Lower lobe of right lung (tissue), 2 donors: ENCODE measurements at regions not wholly inside any gene's neighbourhood (a gene's known extent, or its start where the extent isn't known, plus 50 kb on each side); places are given as distances from the start of the nearest gene placed in this dataset.

Experiments
- ATAC-seq, 2 donors: fragments of 200-7000 bp; cut with Tn5 transposase; one replicate each; pipeline ENCODE4 v1.9.1; 2020 to 2022; ENCODE audit warnings: mild to moderate bottlenecking in 2 of 2, moderate library complexity in 2 of 2
- DNase-seq: peaks from one replicate; pipeline ENCODE4 v3.0.0-alpha.2; 2020
- H3K27ac ChIP-seq: fragments of 200-600 bp; one replicate; pipeline ENCODE4 v1.8.0; 2022
- H3K27me3 ChIP-seq: fragments of 200-600 bp; one replicate; pipeline ENCODE4 v1.8.0; 2022; ENCODE audit warnings: low read depth
- H3K36me3 ChIP-seq: fragments of 200-600 bp; one replicate; pipeline ENCODE4 v1.8.0; 2022; ENCODE audit warnings: mild to moderate bottlenecking
- H3K4me1 ChIP-seq: fragments of 200-600 bp; one replicate; pipeline ENCODE4 v1.8.0; 2022
- H3K4me3 ChIP-seq: fragments of 200-600 bp; one replicate; pipeline ENCODE4 v1.8.0; 2022; ENCODE audit warnings: mild to moderate bottlenecking
- H3K9me3 ChIP-seq: fragments of 200-600 bp; one replicate; pipeline ENCODE4 v1.8.0; 2022
- intact Hi-C: fragments of 100-400 bp; cut with DNase I; formaldehyde crosslinking; loops from one replicate; pipeline ENCODE4 v1.11.0; 2022
- TF ChIP-seq, protein P1 (sequence below): fragments of 200-600 bp; IDR thresholded peaks from one replicate; pipeline ENCODE4 v1.8.0; 2022; ENCODE audit warnings: antibody characterized with exemption, mild to moderate bottlenecking
- donor health status: DM: no; HTN: yes; CAD: no; lungs with severe emphysema.

- H3K27me3 ChIP-seq: no peaks in the 10 kb centered on the region
- DNase-seq (no peak), ATAC-seq (no peak)
- no peaks in the 10 kb centered on the region for H3K4me1 ChIP-seq
- H3K9me3 ChIP-seq: no peaks in the 10 kb centered on the region
- intact Hi-C loops: no loop called here
- no peaks in the 10 kb centered on the region for H3K36me3 ChIP-seq
- H3K27ac ChIP-seq: no peak overlapping the region
- TF ChIP-seq, protein P1, sequence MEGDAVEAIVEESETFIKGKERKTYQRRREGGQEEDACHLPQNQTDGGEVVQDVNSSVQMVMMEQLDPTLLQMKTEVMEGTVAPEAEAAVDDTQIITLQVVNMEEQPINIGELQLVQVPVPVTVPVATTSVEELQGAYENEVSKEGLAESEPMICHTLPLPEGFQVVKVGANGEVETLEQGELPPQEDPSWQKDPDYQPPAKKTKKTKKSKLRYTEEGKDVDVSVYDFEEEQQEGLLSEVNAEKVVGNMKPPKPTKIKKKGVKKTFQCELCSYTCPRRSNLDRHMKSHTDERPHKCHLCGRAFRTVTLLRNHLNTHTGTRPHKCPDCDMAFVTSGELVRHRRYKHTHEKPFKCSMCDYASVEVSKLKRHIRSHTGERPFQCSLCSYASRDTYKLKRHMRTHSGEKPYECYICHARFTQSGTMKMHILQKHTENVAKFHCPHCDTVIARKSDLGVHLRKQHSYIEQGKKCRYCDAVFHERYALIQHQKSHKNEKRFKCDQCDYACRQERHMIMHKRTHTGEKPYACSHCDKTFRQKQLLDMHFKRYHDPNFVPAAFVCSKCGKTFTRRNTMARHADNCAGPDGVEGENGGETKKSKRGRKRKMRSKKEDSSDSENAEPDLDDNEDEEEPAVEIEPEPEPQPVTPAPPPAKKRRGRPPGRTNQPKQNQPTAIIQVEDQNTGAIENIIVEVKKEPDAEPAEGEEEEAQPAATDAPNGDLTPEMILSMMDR: no peak
- no peak overlapping the region for H3K4me3 ChIP-seq
Observed at GRCh38 chr7:19322002-19322401, 176.8 kb upstream of the FERD3L start.

GRCh38 chr7:19318287-19318686, 173.1 kb upstream of the FERD3L start:
- no peaks in the 10 kb centered on the region for H3K27me3 ChIP-seq
- DNase-seq (no peak), ATAC-seq (no peak)
- no peaks in the 10 kb centered on the region for H3K9me3 ChIP-seq
- no peaks in the 10 kb centered on the region for H3K36me3 ChIP-seq
- H3K4me1 ChIP-seq: no peaks in the 10 kb centered on the region
- intact Hi-C loops: no loop called here
- no peak overlapping the region for H3K4me3 ChIP-seq
- no peak overlapping the region for H3K27ac ChIP-seq
- TF ChIP-seq, protein P1: no peak

DNA sequence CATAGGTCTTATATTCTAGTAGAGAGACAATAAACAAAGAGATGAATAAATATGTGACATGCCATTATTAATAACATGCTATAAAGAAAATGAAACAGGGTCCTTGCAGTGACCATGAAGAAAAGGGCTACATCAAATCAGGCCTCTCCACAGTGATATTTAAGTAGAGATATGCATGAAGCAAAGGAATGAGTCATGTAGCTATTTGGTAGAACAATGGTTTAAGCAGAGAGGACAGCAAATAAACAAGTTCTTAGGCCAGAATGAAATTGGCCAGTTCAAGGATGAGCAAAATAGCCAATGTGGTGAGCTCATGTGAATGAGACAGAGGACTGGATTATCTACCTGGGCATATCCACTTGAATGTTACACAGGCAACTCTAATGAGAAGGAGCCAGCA, 172.2 kb upstream of the FERD3L start:
- Histone ChIP-seq H3K4me3 (no peak overlapping the region), H3K36me3 (no peaks in the 10 kb centered on the region), H3K9me3 (no peaks in the 10 kb centered on the region), H3K27ac (no peak overlapping the region), H3K4me1 (no peaks in the 10 kb centered on the region), H3K27me3 (no peaks in the 10 kb centered on the region)
- ATAC-seq: no peak
- TF ChIP-seq, protein P1: no peak
- intact Hi-C loops: no loop called here
- DNase-seq: no peak

DNA sequence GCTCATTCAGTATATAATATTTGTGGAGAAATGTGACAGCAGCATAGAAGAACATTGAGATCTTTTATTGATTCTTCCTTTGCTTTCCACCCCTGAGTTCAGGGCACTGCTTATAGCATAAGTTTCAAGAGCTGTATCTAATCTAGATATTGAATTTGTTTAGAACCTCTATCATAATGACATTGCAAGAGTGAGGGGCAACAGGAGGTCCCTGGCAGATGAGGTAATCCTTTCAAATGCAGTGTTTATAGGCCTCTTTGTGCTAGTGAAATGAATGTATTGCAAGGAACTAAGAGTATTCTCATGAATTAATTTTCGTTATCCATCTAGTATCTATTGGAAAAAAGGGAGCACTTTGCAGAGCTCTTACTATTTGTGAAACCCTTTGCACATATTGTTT, 167.2 kb upstream of the FERD3L start:
- H3K27ac ChIP-seq: no peak overlapping the region
- TF ChIP-seq, protein P1: no peak
- no peaks in the 10 kb centered on the region for H3K9me3 ChIP-seq
- no peaks in the 10 kb centered on the region for H3K27me3 ChIP-seq
- H3K36me3 ChIP-seq: no peaks in the 10 kb centered on the region
- H3K4me1 ChIP-seq: no peaks in the 10 kb centered on the region
- DNase-seq (no peak), ATAC-seq (no peak)
- no peak overlapping the region for H3K4me3 ChIP-seq
- intact Hi-C loops: no loop called here

DNA sequence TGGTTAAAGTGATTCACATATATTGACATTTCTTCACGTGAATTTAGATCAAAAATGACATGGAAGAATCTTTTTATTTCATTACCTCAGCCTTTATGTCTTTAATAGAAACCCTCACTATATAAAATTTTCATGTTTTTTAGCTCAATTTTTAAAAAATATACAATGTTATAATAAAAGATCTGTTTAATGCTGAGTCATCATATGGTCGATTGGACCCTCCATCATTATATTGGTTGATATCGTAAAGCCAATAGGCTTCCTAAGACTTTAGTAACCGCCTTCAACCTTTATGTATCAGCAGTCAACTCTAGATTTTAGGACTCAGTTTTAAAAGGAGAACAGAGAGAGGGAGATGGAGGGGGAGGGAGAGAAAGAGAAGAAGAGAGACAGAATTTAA, 162.3 kb upstream of the FERD3L start:
- H3K9me3 ChIP-seq: no peaks in the 10 kb centered on the region
- DNase-seq (no peak), ATAC-seq (no peak)
- H3K4me1 ChIP-seq: no peaks in the 10 kb centered on the region
- no peaks in the 10 kb centered on the region for H3K36me3 ChIP-seq
- TF ChIP-seq, protein P1: no peak
- no peak overlapping the region for H3K4me3 ChIP-seq
- intact Hi-C loops: no loop called here
- no peak overlapping the region for H3K27ac ChIP-seq
- no peaks in the 10 kb centered on the region for H3K27me3 ChIP-seq

DNA sequence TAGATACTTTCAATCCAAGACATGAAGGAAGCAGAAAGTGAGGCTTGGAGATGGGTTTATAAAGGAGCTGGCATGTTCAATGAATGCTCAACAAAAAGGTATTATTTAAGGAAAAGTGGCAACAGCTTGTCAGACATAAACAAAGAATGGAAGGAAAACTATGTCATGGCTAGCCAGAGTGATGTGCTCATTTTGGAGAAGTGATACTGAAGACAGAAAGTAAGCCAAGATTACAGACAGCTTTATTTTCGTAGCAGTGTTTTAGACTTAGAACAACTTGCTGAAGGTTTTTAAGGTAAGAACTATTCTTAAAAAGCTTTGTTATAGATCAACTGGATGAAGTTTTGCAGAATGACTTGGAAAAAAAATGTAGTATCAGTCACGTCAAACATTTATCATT, 160.5 kb upstream of the FERD3L start:
- H3K4me1 ChIP-seq: no peaks in the 10 kb centered on the region
- H3K4me3 ChIP-seq: no peak overlapping the region
- ATAC-seq (no peak), DNase-seq (no peak)
- H3K36me3 ChIP-seq: no peaks in the 10 kb centered on the region
- H3K27me3 ChIP-seq: no peaks in the 10 kb centered on the region
- H3K27ac ChIP-seq: no peak overlapping the region
- intact Hi-C loops: no loop called here
- H3K9me3 ChIP-seq: no peaks in the 10 kb centered on the region
- TF ChIP-seq, protein P1: no peak
